Activated effector memory CD4-positive, alpha-beta T cell treated with anti-CD3 and anti-CD28 coated beads, Interleukin-2, amount 50 U/mL, for 16 hours (primary cell): ENCODE measurements at regions not wholly inside any gene's neighbourhood (a gene's known extent, or its start where the extent isn't known, plus 50 kb on each side); places are given as distances from the start of the nearest gene placed in this dataset.
"Not testable (repeated sequence)": the region's sequence is repeated elsewhere in the genome, so short reads cannot be mapped to it uniquely, and the experiment has no call there.

Experiments used
- DNase-seq: peaks from one replicate; pipeline ENCODE4 v3.0.0-alpha.2; 2020

DNA sequence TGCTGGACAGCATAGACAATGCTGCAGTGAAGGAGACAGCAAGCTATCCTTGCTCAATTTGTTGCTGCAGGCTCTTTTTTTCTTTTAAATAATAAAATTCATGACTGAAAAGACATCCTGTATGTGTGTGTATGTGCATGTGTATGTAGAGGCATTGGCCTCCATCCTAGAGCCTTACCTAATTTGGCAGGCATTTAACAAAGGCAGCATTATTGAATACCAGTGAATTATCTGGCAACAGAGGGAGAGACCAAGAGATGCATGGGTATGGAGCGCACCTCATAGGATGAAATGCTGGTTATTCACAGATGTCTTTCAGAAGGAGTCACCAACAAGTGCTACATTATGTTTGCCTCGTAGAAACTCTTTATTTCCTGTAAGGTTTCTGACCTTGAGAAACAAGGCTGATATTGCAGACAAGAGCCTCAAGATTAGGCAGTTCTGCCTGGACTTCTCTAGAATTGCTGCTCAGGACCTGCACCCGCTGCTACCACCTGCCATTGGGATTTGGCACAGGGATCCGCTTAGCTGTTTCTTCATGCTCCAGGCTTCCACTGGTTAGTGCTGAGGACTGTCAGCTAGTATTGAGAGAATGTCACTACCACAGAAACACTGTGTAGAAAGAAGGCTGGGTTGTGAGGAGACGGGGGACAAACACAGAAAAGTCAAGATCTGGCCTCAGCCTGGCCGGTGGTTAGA, 247.7 kb upstream of the RFX3 start:
- no peak for DNase-seq

DNA sequence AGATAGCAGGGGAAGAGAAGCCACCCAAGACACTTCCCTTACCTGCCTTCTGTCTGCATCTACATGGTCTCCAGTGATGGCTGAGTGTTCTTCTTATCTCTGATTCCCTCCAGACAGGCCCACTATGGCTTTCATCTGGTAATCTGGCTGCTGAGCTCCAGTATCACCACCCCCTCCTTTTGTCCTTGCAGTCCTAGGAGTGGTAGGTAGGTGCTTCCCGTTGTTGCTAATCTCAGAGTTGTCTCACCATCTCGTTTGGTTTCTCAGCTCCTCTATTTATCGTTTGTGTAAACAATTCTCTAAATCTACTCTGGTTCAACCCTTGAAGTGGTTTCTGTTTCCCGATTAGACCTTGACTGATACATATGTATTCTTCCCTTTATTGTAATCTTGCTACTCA, 243.8 kb upstream of the RFX3 start:
- DNase-seq: no peak

DNA sequence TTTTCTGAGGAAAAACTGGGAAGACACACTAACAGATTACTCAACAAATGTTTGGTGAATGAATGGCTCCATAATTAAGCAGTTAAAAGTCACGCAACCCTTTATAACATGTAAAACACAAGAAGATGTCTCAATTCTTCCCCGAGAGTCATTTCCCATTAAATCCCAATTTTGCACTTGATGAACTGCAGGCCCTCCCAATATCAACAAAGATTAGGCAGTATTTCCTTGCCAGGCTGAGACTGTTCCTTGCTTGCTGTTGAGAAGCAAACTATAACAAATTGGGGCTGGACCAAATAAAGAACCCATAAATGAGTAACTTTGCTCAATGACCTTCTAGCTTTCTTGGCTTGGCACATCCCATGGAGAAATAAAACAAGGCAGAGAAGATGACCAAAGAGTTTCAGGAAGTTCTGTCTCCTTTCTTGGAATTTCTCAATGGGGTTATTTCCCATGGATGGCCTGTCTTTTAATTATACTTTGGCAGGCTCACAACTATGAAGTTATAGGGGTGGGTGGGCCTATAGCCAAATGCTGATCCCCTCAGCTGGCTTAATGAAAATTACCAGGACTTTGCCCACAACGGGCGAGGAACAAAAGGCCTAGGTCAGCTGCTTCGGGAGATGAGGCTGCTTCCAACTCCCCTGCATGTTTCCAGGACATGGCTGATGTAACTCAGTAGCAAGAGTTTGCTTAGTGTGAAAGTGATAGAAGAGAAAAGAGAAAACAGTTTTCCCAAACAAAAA, 243.1 kb upstream of the RFX3 start:
- DNase-seq: no peak

DNA sequence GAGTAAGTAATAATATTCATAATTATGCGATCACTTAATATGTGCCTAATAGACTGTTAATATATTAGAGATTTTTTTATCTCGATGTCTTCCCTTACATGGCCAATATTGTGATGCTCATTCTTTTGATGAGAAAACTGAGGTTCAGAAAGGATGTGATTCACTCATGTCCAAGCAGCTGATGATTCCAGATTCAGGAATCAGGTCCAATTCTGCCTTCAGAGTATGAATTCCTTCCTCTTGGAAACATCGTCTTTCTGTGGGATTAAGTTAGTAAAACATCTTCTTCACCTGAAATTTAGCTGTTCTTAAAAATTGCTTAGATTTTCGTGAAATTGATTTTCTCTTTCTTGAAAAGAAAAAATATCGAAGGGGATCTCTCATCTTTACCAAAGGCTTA, 242.5 kb upstream of the RFX3 start:
- no peak for DNase-seq

DNA sequence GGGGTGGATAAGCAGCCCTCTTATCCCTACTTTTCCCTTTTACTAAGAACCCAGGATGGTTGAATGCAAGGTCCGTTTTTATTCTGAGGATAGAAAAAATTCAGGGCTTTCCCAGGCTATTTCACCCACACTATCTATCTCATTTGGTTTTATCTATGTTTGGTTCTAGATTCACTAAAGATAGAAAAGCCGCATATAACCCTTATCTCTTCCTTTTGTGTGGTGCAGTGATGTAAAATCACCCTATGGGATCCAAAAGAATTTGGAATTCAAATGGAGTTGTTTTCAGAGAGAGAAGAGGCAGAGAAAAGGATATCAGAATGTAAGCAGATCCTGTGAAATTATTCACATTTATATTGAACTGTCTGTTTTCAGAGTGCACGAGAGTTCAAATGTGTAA, 236.3 kb upstream of the RFX3 start:
- DNase-seq: no peak

DNA sequence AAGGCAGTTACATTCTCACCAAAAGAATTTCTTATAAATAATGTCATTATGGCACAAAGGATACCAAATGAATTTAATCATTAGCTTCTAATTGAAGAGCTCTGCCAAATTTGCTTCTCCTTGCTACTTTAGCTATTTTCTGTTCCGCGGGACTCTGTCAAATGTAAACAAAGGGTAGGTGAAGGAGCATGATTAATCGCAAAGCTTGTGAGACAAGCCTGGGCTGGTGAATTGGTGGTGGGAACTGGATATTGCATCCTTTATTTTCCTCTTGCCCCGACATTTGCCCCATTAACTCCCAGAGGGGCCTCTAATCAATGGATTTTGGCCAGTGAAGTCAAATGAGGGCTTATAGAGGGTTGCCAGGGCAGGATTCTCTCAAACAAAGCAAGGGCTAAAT, 234.2 kb upstream of the RFX3 start:
- DNase-seq: no peak

DNA sequence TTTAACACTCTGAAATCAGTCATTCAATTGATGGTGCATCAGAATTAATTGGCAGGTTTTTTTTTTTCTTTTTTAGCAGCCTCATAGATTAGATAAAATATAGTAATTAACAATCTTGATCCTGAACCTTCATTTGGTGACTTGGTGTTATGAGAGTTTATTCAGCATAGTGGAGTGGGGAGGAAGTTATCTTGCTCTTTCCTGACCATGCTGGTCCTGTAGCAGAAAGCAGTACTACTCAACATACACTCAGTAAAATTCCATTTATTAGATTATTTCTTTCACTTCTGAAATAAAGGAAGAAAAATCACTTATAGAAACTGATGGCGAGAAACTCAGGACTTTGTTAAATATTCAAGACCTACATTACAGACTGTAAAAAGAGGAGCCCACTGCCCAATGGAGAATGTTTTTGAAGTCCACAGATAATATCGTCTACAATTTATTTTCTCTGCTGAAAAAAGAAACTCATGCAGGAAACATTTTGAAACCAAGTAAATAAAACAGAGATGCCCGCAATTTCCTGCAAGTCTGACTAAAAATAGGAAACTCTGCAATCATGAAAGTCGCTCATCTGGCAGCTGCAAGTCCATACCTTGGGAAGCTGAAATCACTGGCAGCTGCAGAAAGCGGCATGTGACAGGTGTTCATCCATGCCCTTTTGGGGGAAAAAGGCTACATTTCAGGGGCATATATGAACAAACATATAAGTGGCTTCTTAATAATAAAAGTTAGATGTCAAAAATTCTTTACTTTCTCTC, 233.2 kb upstream of the RFX3 start:
- no peak for DNase-seq

DNA sequence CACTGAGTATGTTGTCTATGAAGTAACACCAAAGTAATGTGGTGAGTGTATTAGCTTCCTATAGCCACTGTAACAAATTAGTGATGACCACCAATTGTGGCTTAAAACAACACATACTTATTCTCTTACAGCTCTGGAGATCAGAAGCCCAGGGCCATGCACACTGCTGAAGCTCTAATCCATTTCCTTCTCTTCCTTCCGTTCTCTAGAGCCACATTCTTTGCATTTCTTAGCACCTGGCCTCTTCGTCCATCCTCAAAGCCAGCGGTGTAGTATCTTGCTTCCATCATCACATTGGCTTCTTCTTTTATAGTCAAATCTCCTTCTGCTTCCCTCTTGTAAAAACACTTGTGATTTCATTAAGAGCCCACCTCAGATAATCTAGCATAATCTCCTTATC, 230.3 kb upstream of the RFX3 start:
- DNase-seq: no peak

DNA sequence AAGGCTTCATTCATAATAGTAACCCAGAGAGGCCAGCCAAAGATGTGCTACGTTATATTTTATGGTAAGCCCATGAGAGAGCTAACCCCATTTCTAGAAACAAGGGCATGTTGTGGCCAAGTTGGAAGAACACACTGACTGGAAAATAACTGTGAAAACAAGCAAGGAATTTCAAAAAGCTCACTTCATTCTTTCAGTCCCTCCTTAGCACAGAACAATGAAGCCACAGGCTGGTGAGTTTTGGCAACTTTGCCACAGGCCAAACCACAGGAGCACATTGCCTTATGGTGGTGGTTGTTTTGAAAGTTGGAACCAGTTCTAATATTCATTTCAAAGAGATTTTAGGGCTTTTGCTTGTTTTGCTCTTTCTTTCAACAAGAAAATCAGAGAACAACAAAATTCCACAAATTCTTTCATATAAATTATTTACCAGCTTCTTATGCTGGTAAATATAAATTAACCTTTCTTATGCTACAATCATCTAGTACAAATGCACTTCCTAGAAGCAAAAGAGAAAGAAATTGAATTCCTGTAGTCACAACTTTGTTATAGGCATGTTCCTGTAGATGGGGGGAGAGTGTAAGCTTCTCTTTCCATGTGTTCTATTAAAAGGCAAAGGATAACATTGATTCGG, 225.4 kb upstream of the RFX3 start:
- no peak for DNase-seq

DNA sequence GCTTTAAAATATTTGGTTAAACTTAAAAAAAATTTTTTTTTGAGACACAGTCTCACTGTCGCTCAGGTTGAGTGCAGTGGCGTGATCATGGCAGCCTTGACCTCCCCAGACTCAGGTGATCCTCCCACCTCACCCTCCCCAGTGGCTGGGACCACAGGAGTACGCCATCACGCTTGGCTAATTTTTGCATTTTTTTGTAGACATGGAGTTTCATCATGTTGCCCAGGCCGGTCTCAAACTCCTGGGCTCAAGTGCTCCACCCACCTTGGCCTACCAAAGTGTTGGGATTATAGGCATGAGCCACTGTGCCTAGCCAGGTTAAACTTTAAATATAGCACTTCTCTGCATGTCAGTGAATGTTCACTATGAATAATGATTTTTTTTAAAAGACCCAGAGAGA, 224.5 kb upstream of the RFX3 start:
- DNase-seq: no peak

DNA sequence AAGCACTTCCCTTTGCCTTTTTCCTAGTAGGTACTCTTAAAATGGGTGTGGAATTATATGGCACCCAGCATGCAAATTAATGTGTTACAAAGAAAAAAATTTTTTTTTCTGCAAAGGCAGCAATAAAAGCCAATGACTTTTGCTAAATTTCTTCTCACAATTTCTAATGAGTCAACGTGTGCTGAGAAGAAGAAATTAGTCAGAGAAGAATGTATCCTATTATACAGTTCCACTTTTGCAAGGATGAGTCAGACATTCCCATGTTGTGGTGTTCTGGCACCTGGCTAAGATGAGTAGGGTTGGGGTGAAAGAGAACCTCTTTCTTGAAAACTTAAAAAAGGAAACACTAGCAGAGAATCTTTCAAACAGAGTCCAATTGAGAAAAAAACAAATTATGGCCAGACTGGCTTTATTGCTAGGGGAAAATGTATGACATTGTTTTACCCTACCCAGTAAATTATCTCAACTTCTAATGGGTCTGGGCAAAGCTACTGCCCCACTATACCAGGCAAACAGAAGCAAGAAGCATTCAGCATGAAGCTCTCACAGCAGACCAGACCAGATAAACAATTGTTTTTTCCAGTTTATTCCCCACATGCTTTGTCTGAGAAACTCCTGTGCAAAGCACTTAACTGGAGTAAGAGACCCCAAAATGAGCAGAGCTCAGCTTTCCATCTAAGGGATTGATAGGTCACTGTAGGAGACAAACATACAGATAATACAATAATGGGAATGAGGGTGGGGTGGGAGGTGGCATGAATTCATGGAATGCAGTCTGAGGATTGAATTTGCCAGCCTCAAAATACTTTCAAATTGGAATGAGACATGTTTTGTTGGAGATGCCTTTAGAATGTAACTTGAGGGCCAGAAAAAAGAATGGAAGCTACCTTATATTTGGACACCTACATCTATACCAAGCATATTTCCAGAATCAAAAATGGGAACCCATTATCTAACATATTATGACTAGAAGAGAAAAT, 220.8 kb upstream of the RFX3 start:
- no peak for DNase-seq

DNA sequence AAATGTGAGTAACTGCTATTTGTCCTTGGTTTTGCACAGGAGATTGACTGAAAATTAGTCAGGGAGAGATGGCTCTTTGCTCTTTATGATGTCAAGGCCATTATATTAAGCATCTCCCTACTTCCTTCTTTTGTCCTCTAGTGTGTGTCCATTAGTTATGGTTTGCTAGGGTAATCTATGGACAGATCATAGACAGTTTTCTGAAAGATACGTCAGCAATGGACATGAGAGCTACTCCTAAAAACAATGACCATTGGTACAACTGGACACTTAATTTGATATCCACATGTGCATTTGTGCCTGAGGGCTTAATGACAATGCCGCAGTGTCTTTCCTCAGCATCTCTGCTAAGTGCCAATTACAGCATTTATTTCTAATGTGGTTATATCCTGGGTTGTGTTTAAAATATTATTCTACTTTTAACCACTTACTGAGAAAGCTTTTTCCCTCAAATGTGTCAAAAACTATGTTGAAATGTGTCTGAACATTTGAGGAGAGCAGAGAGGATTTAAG, 218.2 kb upstream of the RFX3 start:
- DNase-seq: no peak

DNA sequence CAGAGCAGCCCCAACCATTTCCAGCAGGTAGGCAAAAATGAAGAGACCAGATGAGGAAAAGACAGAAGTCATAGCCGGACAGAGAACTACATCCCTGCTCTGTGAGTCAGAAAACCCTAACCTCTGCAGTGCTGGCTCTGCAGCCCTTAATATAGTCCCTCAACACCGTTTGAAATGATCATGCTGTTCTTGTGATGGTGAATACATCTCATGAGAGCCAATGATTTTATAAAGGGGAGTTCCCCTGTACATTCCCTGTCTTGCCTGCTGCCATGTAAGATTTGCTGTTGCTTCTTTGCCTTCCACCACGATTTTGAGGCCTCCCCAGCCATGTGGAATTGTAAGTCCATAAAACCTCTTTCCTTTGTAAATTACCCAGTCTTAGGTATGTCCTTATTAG, 216.8 kb upstream of the RFX3 start:
- DNase-seq: no peak

DNA sequence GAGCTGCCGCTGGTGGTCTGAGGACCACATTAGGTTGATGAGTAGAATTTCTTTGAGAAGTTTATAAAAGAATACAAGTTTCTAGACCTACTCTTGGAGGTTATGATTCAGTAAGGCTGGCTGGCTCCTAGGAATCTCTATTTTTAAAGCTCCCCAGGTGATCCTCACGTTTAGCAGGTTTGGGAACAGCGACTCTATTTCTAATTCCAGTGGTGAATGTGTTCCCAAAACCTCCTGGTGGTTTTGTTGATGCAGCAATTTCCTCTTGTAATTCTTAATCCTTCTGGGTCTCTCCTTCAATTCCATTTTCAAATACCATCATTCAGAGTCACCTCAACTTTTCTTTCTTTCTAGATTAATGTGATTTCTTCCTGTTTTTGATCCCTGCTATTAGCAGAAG, 215.9 kb upstream of the RFX3 start:
- no peak for DNase-seq

DNA sequence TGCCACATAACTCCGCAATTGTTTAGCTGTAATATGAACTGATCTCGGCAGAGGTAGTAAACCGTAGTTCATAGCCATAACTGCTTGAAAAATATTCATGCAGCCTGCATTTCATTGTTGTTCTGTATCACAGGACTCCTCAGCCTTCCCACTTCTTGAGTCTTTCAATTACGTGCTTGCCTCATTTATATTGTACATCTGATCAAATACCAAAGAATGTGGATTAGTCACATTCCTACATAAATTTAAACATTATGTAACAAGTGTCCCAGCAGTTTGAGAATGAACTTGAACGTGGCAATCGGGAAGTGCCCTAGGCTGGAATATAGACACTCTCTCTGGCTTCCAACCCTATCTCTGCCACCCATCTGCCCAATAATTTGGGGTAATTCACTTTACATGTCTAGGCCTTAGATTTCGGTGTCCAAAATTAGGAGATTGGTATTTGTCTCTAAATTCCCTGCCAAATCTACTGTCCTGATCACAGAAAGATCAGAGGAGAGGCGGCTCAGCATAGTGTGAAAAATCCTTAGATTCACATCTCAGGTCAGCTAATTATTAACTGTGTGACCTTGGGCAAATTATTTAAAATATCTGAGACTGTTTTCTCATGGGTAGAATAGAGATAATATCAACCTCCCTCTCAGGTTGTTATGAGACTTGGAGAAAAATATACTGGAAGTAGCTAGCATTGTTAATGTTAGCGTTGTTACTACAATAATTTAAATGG, 215.1 kb upstream of the RFX3 start:
- DNase-seq: no peak

DNA sequence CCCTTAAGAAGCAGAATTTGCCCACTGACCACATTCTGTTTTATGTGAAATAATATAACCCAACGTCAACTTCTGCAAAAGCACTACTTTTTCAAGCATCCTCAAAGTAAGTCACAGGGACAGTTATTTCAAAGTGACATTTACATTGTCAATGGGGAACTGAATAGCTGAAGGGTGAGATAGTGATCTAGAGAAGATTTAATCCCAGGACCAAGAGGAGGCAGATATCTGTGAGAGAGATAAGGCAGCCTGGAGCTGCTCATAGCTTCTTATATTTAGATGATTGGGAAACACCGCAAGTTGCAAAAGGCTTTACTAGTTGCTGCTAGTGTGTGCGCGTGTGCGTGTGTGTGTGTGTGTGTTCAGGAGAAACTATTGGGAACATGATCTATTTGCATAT, 210.4 kb upstream of the RFX3 start:
- DNase-seq: no peak

DNA sequence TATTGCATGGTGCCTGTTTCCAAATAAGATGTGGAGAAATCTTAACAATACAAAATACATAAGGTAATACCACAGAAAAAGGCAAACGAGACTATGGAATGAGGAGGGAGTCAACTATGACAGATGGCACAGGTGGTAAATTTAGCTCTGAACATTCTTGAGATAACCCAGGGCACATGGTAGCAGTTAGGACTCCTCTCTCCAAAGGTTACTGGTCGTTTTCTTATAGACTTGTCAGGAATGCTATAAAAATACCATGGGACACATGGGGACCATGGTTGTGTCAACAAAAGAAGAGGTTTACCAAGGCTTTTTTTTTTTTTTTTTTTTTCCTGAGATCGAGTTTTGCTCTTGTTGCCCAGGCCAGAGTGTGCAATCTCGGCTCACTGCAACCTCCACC, 209.4 kb upstream of the RFX3 start:
- no peak for DNase-seq

DNA sequence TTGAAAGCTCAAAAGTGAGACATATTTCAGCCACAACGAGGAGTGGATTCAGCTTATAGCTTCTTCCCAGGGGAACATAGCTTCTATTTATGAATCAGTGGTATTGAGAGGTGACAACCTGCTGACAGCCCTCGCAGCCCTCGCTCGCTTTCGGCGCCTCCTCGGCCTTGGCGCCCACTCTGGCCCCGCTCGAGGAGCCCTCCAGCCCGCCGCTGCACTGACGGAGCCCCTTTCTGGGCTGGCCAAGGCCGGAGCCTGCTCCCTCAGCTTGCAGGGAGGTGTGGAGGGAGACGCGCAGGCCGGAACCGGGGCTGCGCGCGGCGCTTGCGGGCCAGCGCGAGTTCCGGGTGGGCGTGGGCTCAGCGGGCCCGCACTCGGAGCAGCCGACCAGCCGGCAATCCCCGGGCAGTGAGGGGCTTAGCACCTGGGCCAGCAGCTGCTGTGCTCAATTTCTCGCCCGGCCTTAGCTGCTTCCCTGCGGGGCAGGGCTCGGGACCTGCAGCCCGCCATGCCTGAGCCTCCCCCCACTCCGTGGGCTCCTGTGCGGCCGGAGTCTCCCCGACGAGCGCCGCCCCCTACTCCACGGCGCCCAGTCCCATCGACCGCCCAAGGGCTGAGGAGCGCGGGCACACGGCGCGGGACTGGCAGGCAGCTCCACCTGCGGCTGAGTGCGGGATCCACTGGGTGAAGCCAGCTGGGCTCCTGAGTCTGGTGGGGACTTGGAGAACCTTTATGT, 207.9 kb upstream of the RFX3 start:
- not testable (repeated sequence) for DNase-seq

DNA sequence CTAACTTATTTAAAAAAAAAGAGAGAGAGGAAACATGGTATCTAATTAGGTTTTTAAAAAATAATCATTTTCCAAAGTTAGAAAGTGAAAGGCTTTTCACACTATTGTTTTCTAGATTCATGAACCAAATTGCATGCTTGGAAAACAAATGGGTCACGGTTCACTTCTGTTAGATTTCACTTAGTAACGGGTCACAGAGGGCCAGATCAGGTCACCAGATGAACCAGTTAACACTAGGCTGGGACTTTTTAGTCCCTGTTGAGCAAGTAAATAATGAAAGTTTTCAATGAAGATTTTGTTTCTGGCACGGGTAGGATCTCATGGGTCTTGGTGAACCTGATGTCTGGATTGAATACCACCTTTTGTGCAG, 207.2 kb upstream of the RFX3 start:
- DNase-seq: no peak
